OCI-LY1 (cell line): ENCODE measurements at regions not wholly inside any gene's neighbourhood (a gene's known extent, or its start where the extent isn't known, plus 50 kb on each side); places are given as distances from the start of the nearest gene placed in this dataset.

ENCODE experiments used
- H2AFZ ChIP-seq: fragments of 200-600 bp; sonication (generic), shearing (Covaris generic); 2 replicates; pipeline ENCODE4 v1.6.0; 2014; ENCODE audit warnings: antibody characterized with exemption, mild to moderate bottlenecking, low read length
- H3F3A ChIP-seq: fragments of 200-600 bp; sonication (generic), shearing (Covaris generic); 2 replicates; pipeline ENCODE4 v1.6.0; 2014; ENCODE audit warnings: mild to moderate bottlenecking, antibody characterized with exemption, low read length, moderate library complexity; ENCODE audit not compliant: insufficient read depth
- H3K27ac ChIP-seq: fragments of 200-600 bp; sonication (generic); 2 replicates; pipeline ENCODE4 v1.5.1; 2014; ENCODE audit warnings: low read length, mixed run types, mild to moderate bottlenecking, low read depth; ENCODE audit not compliant: poor library complexity, severe bottlenecking
- H3K27me3 ChIP-seq: fragments of 200-600 bp; sonication (generic); 2 replicates; pipeline ENCODE4 v1.6.0; 2014; ENCODE audit warnings: antibody characterized with exemption, mild to moderate bottlenecking, low read length, moderate library complexity; ENCODE audit not compliant: insufficient read depth
- H3K36me3 ChIP-seq: fragments of 200-600 bp; sonication (generic); 2 replicates; pipeline ENCODE4 v1.6.1; 2014; ENCODE audit warnings: mild to moderate bottlenecking, antibody characterized with exemption, low read length, moderate library complexity, mixed read lengths; ENCODE audit not compliant: insufficient read depth
- H3K4me1 ChIP-seq: fragments of 200-600 bp; sonication (generic); 2 replicates; pipeline ENCODE4 v1.5.1; 2014; ENCODE audit warnings: mild to moderate bottlenecking, low read length, moderate library complexity; ENCODE audit not compliant: insufficient read depth, severe bottlenecking
- H3K4me2 ChIP-seq: fragments of 200-600 bp; sonication (generic), shearing (Covaris generic); 2 replicates; pipeline ENCODE4 v1.6.1; 2014; ENCODE audit warnings: low read length
- H3K4me3 ChIP-seq: fragments of 200-600 bp; sonication (generic); 2 replicates; pipeline ENCODE4 v1.5.1; 2014; ENCODE audit warnings: low read length, low read depth, mild to moderate bottlenecking, mixed read lengths; ENCODE audit not compliant: poor library complexity, severe bottlenecking
- H3K79me2 ChIP-seq: fragments of 200-600 bp; shearing (Covaris generic); 2 replicates; pipeline ENCODE4 v1.6.1; 2016; ENCODE audit warnings: mixed run types, low read length, mixed read lengths; ENCODE audit not compliant: insufficient read depth
- H3K9ac ChIP-seq: fragments of 200-600 bp; sonication (generic), shearing (Covaris generic); 2 replicates; pipeline ENCODE4 v1.6.1; 2014; ENCODE audit warnings: mild to moderate bottlenecking, low read length, mixed read lengths
- H3K9me2 ChIP-seq: fragments of 200-600 bp; sonication (generic), shearing (Covaris generic); 2 replicates; pipeline ENCODE4 v1.6.1; 2014; ENCODE audit warnings: low read depth, mild to moderate bottlenecking, low read length, mixed read lengths
- H3K9me3 ChIP-seq: fragments of 200-600 bp; shearing (Covaris generic); 2 replicates; pipeline ENCODE4 v1.6.1; 2014; ENCODE audit warnings: low read length, mixed read lengths
- H4K20me1 ChIP-seq: fragments of 200-600 bp; sonication (generic), shearing (Covaris generic); 2 replicates; pipeline ENCODE4 v1.6.0; 2016; ENCODE audit warnings: mild to moderate bottlenecking, low read length; ENCODE audit not compliant: insufficient read depth
- CTCF ChIP-seq: fragments of 200-600 bp; sonication (generic), shearing (Covaris generic); IDR thresholded peaks from 2 replicates; pipeline ENCODE4 v1.5.1; 2017; ENCODE audit warnings: mild to moderate bottlenecking, antibody characterized with exemption, low read length, moderate library complexity, mixed read lengths
- EZH2 ChIP-seq: fragments of 200-600 bp; sonication (generic), shearing (Covaris generic); IDR thresholded peaks from 2 replicates; pipeline ENCODE4 v1.8.0; 2017; ENCODE audit warnings: borderline replicate concordance, mixed run types, mild to moderate bottlenecking, antibody characterized with exemption, low read length, moderate library complexity, mixed read lengths

- H2AFZ ChIP-seq: no peak overlapping the region
- no peaks in the 10 kb centered on the region for H3K9me2 ChIP-seq
- no peaks in the 10 kb centered on the region for H3K36me3 ChIP-seq
- TF ChIP-seq CTCF (no peak), EZH2 (no peak)
- H3K4me2 ChIP-seq: no peak overlapping the region
- H3K27me3 ChIP-seq: no peaks in the 10 kb centered on the region
- no peak overlapping the region for H3K27ac ChIP-seq
- no peaks in the 10 kb centered on the region for H3K9me3 ChIP-seq
- no peaks in the 10 kb centered on the region for H3F3A ChIP-seq
- H3K4me1 ChIP-seq: no peaks in the 10 kb centered on the region
- H3K79me2 ChIP-seq: no peaks in the 10 kb centered on the region
- no peak overlapping the region for H3K9ac ChIP-seq
- no peak overlapping the region for H3K4me3 ChIP-seq
- no peaks in the 10 kb centered on the region for H4K20me1 ChIP-seq
These were observed 661.9 kb upstream of the SALL1 start for GRCh38 chr16:51812945-51813344.

GRCh38 chr16:51807551-51807950, 656.5 kb upstream of the SALL1 start:
- Histone ChIP-seq H4K20me1 (no peaks in the 10 kb centered on the region), H3K9me2 (no peaks in the 10 kb centered on the region), H3K4me1 (no peaks in the 10 kb centered on the region), H3F3A (no peaks in the 10 kb centered on the region), H3K36me3 (no peaks in the 10 kb centered on the region), H3K4me3 (no peak overlapping the region), H3K9me3 (no peaks in the 10 kb centered on the region), H3K4me2 (no peak overlapping the region), H2AFZ (no peak overlapping the region), H3K27ac (no peak overlapping the region), H3K9ac (no peak overlapping the region), H3K27me3 (no peaks in the 10 kb centered on the region), H3K79me2 (no peaks in the 10 kb centered on the region)
- TF ChIP-seq CTCF (no peak), EZH2 (no peak)

GRCh38 chr16:51801635-51802034, 650.6 kb upstream of the SALL1 start:
- H3K9me3 ChIP-seq: no peaks in the 10 kb centered on the region
- H3K79me2 ChIP-seq: no peaks in the 10 kb centered on the region
- H4K20me1 ChIP-seq: no peaks in the 10 kb centered on the region
- H3K9me2 ChIP-seq: no peaks in the 10 kb centered on the region
- no peaks in the 10 kb centered on the region for H3F3A ChIP-seq
- H3K9ac ChIP-seq: no peak overlapping the region
- H3K4me1 ChIP-seq: no peaks in the 10 kb centered on the region
- TF ChIP-seq EZH2 (no peak), CTCF (no peak)
- no peaks in the 10 kb centered on the region for H3K36me3 ChIP-seq
- no peak overlapping the region for H2AFZ ChIP-seq
- H3K27me3 ChIP-seq: no peaks in the 10 kb centered on the region
- no peak overlapping the region for H3K4me3 ChIP-seq
- no peak overlapping the region for H3K4me2 ChIP-seq
- no peak overlapping the region for H3K27ac ChIP-seq
